Fibroblast of skin of left biceps (primary cell): ENCODE measurements at regions not wholly inside any gene's neighbourhood (a gene's known extent, or its start where the extent isn't known, plus 50 kb on each side); places are given as distances from the start of the nearest gene placed in this dataset.
"Not testable (repeated sequence)": the region's sequence is repeated elsewhere in the genome, so short reads cannot be mapped to it uniquely, and the experiment has no call there.

Experiments used
- DNase-seq, 2 experiments: peaks; one replicate each; pipeline ENCODE4 v3.0.0-alpha.2; 2013; ENCODE audit warnings: low read depth in 2 of 2

GRCh38 chr11:96697466-96697865 lies 307.7 kb downstream of the JRKL start:
- DNase-seq: no peak

GRCh38 chr11:96704847-96705246 lies 315.0 kb downstream of the JRKL start:
- DNase-seq: no peak

- no peak for DNase-seq
Measured at GRCh38 chr11:96706761-96707160, 316.9 kb downstream of the JRKL start.

- DNase-seq: no peak
Measured at GRCh38 chr11:96707273-96707672, 317.5 kb downstream of the JRKL start.

GRCh38 chr11:96708219-96708878 lies 318.5 kb downstream of the JRKL start:
- DNase-seq: no peak

GRCh38 chr11:96713301-96713700 lies 323.5 kb downstream of the JRKL start:
- no peak for DNase-seq

GRCh38 chr11:96714689-96715088 lies 324.9 kb downstream of the JRKL start:
- DNase-seq: no peak

GRCh38 chr11:96715208-96715607 lies 325.4 kb downstream of the JRKL start:
- DNase-seq: no peak

GRCh38 chr11:96736601-96737000 lies 346.8 kb downstream of the JRKL start:
- DNase-seq: no peak

GRCh38 chr11:96738311-96738710 lies 348.5 kb downstream of the JRKL start:
- no peak for DNase-seq

- DNase-seq: no peak
Measured at GRCh38 chr11:96741068-96741467, 351.3 kb downstream of the JRKL start.

GRCh38 chr11:96744697-96745096 lies 354.9 kb downstream of the JRKL start:
- DNase-seq: no peak

- DNase-seq: peak; percentile 17 to 25
Measured at GRCh38 chr11:96748639-96749370, 359.0 kb downstream of the JRKL start.

GRCh38 chr11:96751807-96752206 lies 362.0 kb downstream of the JRKL start:
- not testable (repeated sequence) for DNase-seq

- DNase-seq: no peak
Measured at GRCh38 chr11:96752221-96752620, 362.4 kb downstream of the JRKL start.

- DNase-seq: no peak
Measured at GRCh38 chr11:96753997-96754396, 364.2 kb downstream of the JRKL start.

- DNase-seq: no peak
Measured at GRCh38 chr11:96755209-96755608, 365.4 kb downstream of the JRKL start.

GRCh38 chr11:96755752-96756151 lies 365.9 kb downstream of the JRKL start:
- DNase-seq: no peak

- no peak for DNase-seq
Measured at GRCh38 chr11:96758957-96759356, 369.1 kb downstream of the JRKL start.

- DNase-seq: no peak
Measured at GRCh38 chr11:96760306-96760705, 370.5 kb downstream of the JRKL start.

- DNase-seq: no peak
Measured at GRCh38 chr11:96760815-96761214, 371.0 kb downstream of the JRKL start.

GRCh38 chr11:96761451-96761850 lies 371.6 kb downstream of the JRKL start:
- no peak for DNase-seq

GRCh38 chr11:96763244-96763643 lies 373.4 kb downstream of the JRKL start:
- no peak for DNase-seq

- no peak for DNase-seq
Measured at GRCh38 chr11:96778272-96778671, 388.5 kb downstream of the JRKL start.
